Activated CD4-positive, alpha-beta T cell treated with anti-CD3 and anti-CD28 coated beads for 48 hours (primary cell): ENCODE measurements at regions not wholly inside any gene's neighbourhood (a gene's known extent, or its start where the extent isn't known, plus 50 kb on each side); places are given as distances from the start of the nearest gene placed in this dataset.

Experiments used
- DNase-seq: peaks from one replicate; pipeline ENCODE4 v3.0.0-alpha.2; 2020

- no peak for DNase-seq
Observed at GRCh38 chr3:144235489-144235888, 263.9 kb downstream of the DIPK2A start.

GRCh38 chr3:144237351-144237750, 265.7 kb downstream of the DIPK2A start:
- DNase-seq: no peak

- no peak for DNase-seq
Observed at GRCh38 chr3:144241404-144241803, 269.8 kb downstream of the DIPK2A start.

GRCh38 chr3:144242747-144243146, 271.1 kb downstream of the DIPK2A start:
- no peak for DNase-seq

- no peak for DNase-seq
Observed at GRCh38 chr3:144244662-144245061, 273.0 kb downstream of the DIPK2A start.

- DNase-seq: no peak
Observed at GRCh38 chr3:144252896-144253295, 281.3 kb downstream of the DIPK2A start.

- DNase-seq: no peak
Observed at GRCh38 chr3:144257381-144257780, 285.8 kb downstream of the DIPK2A start.

GRCh38 chr3:144259267-144259666, 287.6 kb downstream of the DIPK2A start:
- DNase-seq: no peak

- no peak for DNase-seq
Observed at GRCh38 chr3:144263706-144264105, 292.1 kb downstream of the DIPK2A start.

GRCh38 chr3:144264350-144264749, 292.7 kb downstream of the DIPK2A start:
- DNase-seq: no peak

GRCh38 chr3:144264794-144265193, 293.2 kb downstream of the DIPK2A start:
- no peak for DNase-seq

GRCh38 chr3:144265542-144266100, 294.0 kb downstream of the DIPK2A start:
- no peak for DNase-seq

- DNase-seq: no peak
Observed at GRCh38 chr3:144270100-144270499, 298.5 kb downstream of the DIPK2A start.

GRCh38 chr3:144272680-144273079, 301.1 kb downstream of the DIPK2A start:
- no peak for DNase-seq

GRCh38 chr3:144273601-144274000, 302.0 kb downstream of the DIPK2A start:
- DNase-seq: no peak

GRCh38 chr3:144275005-144275404, 303.4 kb downstream of the DIPK2A start:
- DNase-seq: no peak

- no peak for DNase-seq
Observed at GRCh38 chr3:144282313-144282712, 310.7 kb downstream of the DIPK2A start.

- DNase-seq: no peak
Observed at GRCh38 chr3:144286235-144286910, 314.8 kb downstream of the DIPK2A start.

GRCh38 chr3:144287001-144287400, 315.4 kb downstream of the DIPK2A start:
- no peak for DNase-seq

- DNase-seq: no peak
Observed at GRCh38 chr3:144289057-144289456, 317.4 kb downstream of the DIPK2A start.

- DNase-seq: no peak
Observed at GRCh38 chr3:144294659-144295538, 323.3 kb downstream of the DIPK2A start.

GRCh38 chr3:144295613-144296012, 324.0 kb downstream of the DIPK2A start:
- DNase-seq: no peak

- no peak for DNase-seq
Observed at GRCh38 chr3:144296808-144297207, 325.2 kb downstream of the DIPK2A start.

- DNase-seq: no peak
Observed at GRCh38 chr3:144301863-144302262, 330.2 kb downstream of the DIPK2A start.
